Thymus (tissue), 11 donors: ENCODE measurements at regions not wholly inside any gene's neighbourhood (a gene's known extent, or its start where the extent isn't known, plus 50 kb on each side); places are given as distances from the start of the nearest gene placed in this dataset.
A peak's percentile ranks its signal among the peaks of the same experiment; 100 is the strongest.

Experiments
- DNase-seq, 9 donors: peaks; one replicate each; pipeline ENCODE4 v3.0.0-alpha.2; 2013; ENCODE audit warnings: low spot score in 9 of 9, low read depth in 6 of 9, missing footprints in 1 of 9
- H3K27ac ChIP-seq, 2 donors: one replicate each; pipeline ENCODE4 v1.5.1; 2013; ENCODE audit warnings: control low read depth in 1 of 2, low read depth in 1 of 2, low read length in 1 of 2, mild to moderate bottlenecking in 1 of 2, moderate library complexity in 1 of 2
- H3K27me3 ChIP-seq, 2 donors: one replicate each; pipeline ENCODE4 v1.5.1; 2013; ENCODE audit warnings: low read length in 1 of 2; ENCODE audit not compliant: control insufficient read depth in 2 of 2, insufficient read depth in 1 of 2
- H3K36me3 ChIP-seq, 2 donors: one replicate each; pipeline ENCODE4 v1.5.1; 2013; ENCODE audit warnings: low read length in 1 of 2, mild to moderate bottlenecking in 1 of 2, moderate library complexity in 1 of 2; ENCODE audit not compliant: control insufficient read depth in 2 of 2, insufficient read depth in 2 of 2
- H3K4me1 ChIP-seq, 2 donors: one replicate each; pipeline ENCODE4 v1.5.1; 2013; ENCODE audit warnings: low read length in 2 of 2; ENCODE audit not compliant: control insufficient read depth in 2 of 2, insufficient read depth in 2 of 2
- H3K4me3 ChIP-seq, 2 donors: one replicate each; pipeline ENCODE4 v1.5.1; 2013; ENCODE audit warnings: low read length in 2 of 2, control low read depth in 1 of 2, mild to moderate bottlenecking in 1 of 2
- H3K9me3 ChIP-seq, 2 donors: one replicate each; pipeline ENCODE4 v1.5.1; 2013; ENCODE audit warnings: low read length in 1 of 2, mild to moderate bottlenecking in 1 of 2; ENCODE audit not compliant: control insufficient read depth in 2 of 2, insufficient read depth in 1 of 2
- WGBS: extraction: QIAGEN DNeasy Blood & Tissue Kit; methylation state at CpG from one replicate; pipeline ENCODE4 v1.1.7; 2013; 5-methylcytosine and 5-hydroxymethylcytosine counted together
- donor health status: healthy.

GRCh38 chr14:51552768-51553404 lies 98.8 kb upstream of the FRMD6 start:
- H3K36me3 ChIP-seq: no peaks in the 10 kb centered on the region
- H3K27ac ChIP-seq: no peak overlapping the region
- WGBS: 55% methylated on average over 4 of the region's 4 CpGs
- H3K4me1 ChIP-seq: no peaks in the 10 kb centered on the region
- no peaks in the 10 kb centered on the region for H3K9me3 ChIP-seq
- H3K27me3 ChIP-seq: no peaks in the 10 kb centered on the region
- no peak for DNase-seq
- no peak overlapping the region for H3K4me3 ChIP-seq

GRCh38 chr14:51554339-51554920 lies 97.3 kb upstream of the FRMD6 start:
- Histone ChIP-seq H3K4me3 (no peak overlapping the region), H3K9me3 (no peaks in the 10 kb centered on the region), H3K27ac (no peak overlapping the region), H3K36me3 (no peaks in the 10 kb centered on the region), H3K27me3 (no peaks in the 10 kb centered on the region), H3K4me1 (no peaks in the 10 kb centered on the region)
- 96% methylated on average over 8 of the region's 8 CpGs for WGBS
- no peak for DNase-seq

GRCh38 chr14:51554953-51555352 lies 96.8 kb upstream of the FRMD6 start:
- H3K4me3 ChIP-seq: no peak overlapping the region
- 92% methylated on average over 2 of the region's 2 CpGs for WGBS
- no peaks in the 10 kb centered on the region for H3K9me3 ChIP-seq
- DNase-seq: no peak
- H3K36me3 ChIP-seq: no peaks in the 10 kb centered on the region
- no peak overlapping the region for H3K27ac ChIP-seq
- H3K4me1 ChIP-seq: no peaks in the 10 kb centered on the region
- no peaks in the 10 kb centered on the region for H3K27me3 ChIP-seq

GRCh38 chr14:51561141-51561540 lies 90.6 kb upstream of the FRMD6 start:
- H3K36me3 ChIP-seq: no peaks in the 10 kb centered on the region
- H3K4me1 ChIP-seq: peaks cover 0 to 9% of the 10 kb centered on the region in 2 donors
- WGBS: 96% methylated on average over 2 of the region's 2 CpGs
- no peak overlapping the region for H3K4me3 ChIP-seq
- no peaks in the 10 kb centered on the region for H3K27me3 ChIP-seq
- H3K9me3 ChIP-seq: no peaks in the 10 kb centered on the region
- H3K27ac ChIP-seq: no peak overlapping the region
- DNase-seq: no peak

GRCh38 chr14:51562816-51563215 lies 88.9 kb upstream of the FRMD6 start:
- Histone ChIP-seq H3K36me3 (no peaks in the 10 kb centered on the region), H3K9me3 (no peaks in the 10 kb centered on the region), H3K27ac (no peak overlapping the region), H3K4me1 (peaks cover 0 to 12% of the 10 kb centered on the region in 2 donors), H3K27me3 (no peaks in the 10 kb centered on the region), H3K4me3 (no peak overlapping the region)
- WGBS: 97% methylated on average over 5 of the region's 5 CpGs
- no peak for DNase-seq

GRCh38 chr14:51563560-51563959 lies 88.2 kb upstream of the FRMD6 start:
- Histone ChIP-seq H3K4me1 (peaks cover 0 to 12% of the 10 kb centered on the region in 2 donors), H3K27me3 (no peaks in the 10 kb centered on the region), H3K36me3 (no peaks in the 10 kb centered on the region), H3K4me3 (no peak overlapping the region), H3K9me3 (no peaks in the 10 kb centered on the region), H3K27ac (no peak overlapping the region)
- WGBS: 90% methylated on average over 3 of the region's 3 CpGs
- DNase-seq: no peak

GRCh38 chr14:51564460-51564859 lies 87.2 kb upstream of the FRMD6 start:
- Histone ChIP-seq H3K4me3 (no peak overlapping the region), H3K4me1 (peaks cover 0 to 12% of the 10 kb centered on the region in 2 donors), H3K9me3 (no peaks in the 10 kb centered on the region), H3K27me3 (no peaks in the 10 kb centered on the region), H3K27ac (no peak overlapping the region), H3K36me3 (no peaks in the 10 kb centered on the region)
- no peak for DNase-seq
- 92% methylated on average over 5 of the region's 5 CpGs for WGBS

GRCh38 chr14:51564986-51565604 lies 86.6 kb upstream of the FRMD6 start:
- Histone ChIP-seq H3K4me1 (peaks cover 0 to 12% of the 10 kb centered on the region in 2 donors), H3K4me3 (no peak overlapping the region), H3K27ac (no peak overlapping the region), H3K27me3 (no peaks in the 10 kb centered on the region), H3K36me3 (no peaks in the 10 kb centered on the region), H3K9me3 (no peaks in the 10 kb centered on the region)
- peak in 2 of 9 donors; percentile 16 to 41 for DNase-seq
- WGBS: 87% methylated on average over 6 of the region's 6 CpGs

GRCh38 chr14:51566831-51567582 lies 84.7 kb upstream of the FRMD6 start:
- Histone ChIP-seq H3K9me3 (no peaks in the 10 kb centered on the region), H3K4me1 (peaks cover 0 to 12% of the 10 kb centered on the region in 2 donors), H3K27ac (no peak overlapping the region), H3K4me3 (no peak overlapping the region), H3K27me3 (no peaks in the 10 kb centered on the region), H3K36me3 (no peaks in the 10 kb centered on the region)
- peak in 8 of 9 donors; percentile 8 to 71 (median 26) for DNase-seq
- 56% methylated on average over 6 of the region's 6 CpGs for WGBS
